HUES6 (cell line): ENCODE measurements at regions not wholly inside any gene's neighbourhood (a gene's known extent, or its start where the extent isn't known, plus 50 kb on each side); places are given as distances from the start of the nearest gene placed in this dataset.

Source experiments
- H3K27ac ChIP-seq: 2 replicates; pipeline ENCODE4 v1.7.0; 2013; ENCODE audit warnings: low read depth, mild to moderate bottlenecking, low read length, inconsistent platforms
- H3K27me3 ChIP-seq: 2 replicates; pipeline ENCODE4 v1.6.1; 2013; ENCODE audit warnings: low read length; ENCODE audit not compliant: control insufficient read depth, insufficient read depth
- H3K36me3 ChIP-seq: 2 replicates; pipeline ENCODE4 v1.6.1; 2013; ENCODE audit warnings: low read length; ENCODE audit not compliant: control insufficient read depth, insufficient read depth
- H3K4me1 ChIP-seq: 2 replicates; pipeline ENCODE4 v1.6.1; 2013; ENCODE audit warnings: low read length; ENCODE audit not compliant: control insufficient read depth, insufficient read depth
- H3K4me3 ChIP-seq: 2 replicates; pipeline ENCODE4 v1.5.1; 2013; ENCODE audit warnings: low read depth, low read length
- H3K9ac ChIP-seq: one replicate; pipeline ENCODE4 v1.6.1; 2013; ENCODE audit warnings: mild to moderate bottlenecking, low read length
- H3K9me3 ChIP-seq: 2 replicates; pipeline ENCODE4 v1.6.1; 2013; ENCODE audit warnings: low read depth, low read length; ENCODE audit not compliant: control insufficient read depth, insufficient read depth

DNA sequence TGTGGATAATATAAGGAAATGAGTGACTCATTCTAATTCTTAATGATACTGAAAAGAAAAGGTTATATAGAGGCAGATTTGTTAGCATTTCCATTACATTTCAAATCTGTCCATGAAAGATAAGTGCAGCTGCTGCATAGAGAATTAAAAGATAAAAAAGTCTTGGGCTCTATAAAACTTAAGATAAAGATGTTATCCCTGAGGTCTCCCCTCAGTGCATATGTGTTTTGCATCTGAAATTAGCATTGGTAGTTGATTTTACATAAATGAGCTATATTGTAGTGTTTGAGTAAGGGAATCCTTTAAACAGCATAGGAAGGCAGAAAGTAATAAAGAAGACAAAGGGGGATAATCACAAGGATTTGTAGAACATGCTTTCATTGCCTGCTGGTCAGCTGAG is 206.2 kb downstream of the FSCB start:
- H3K9me3 ChIP-seq = peaks cover 5% of the 10 kb centered on the region; the same call in 1 of the 2 replicates
- no peaks in the 10 kb centered on the region for H3K36me3 ChIP-seq
- H3K4me1 ChIP-seq = no peaks in the 10 kb centered on the region
- H3K9ac ChIP-seq = no peak overlapping the region
- H3K4me3 ChIP-seq = no peak overlapping the region
- H3K27me3 ChIP-seq = no peaks in the 10 kb centered on the region
- no peak overlapping the region for H3K27ac ChIP-seq

- no peak overlapping the region for H3K4me3 ChIP-seq
- H3K27ac ChIP-seq = no peak overlapping the region
- no peak overlapping the region for H3K9ac ChIP-seq
- H3K36me3 ChIP-seq = no peaks in the 10 kb centered on the region
- no peaks in the 10 kb centered on the region for H3K4me1 ChIP-seq
- peaks cover 10% of the 10 kb centered on the region; the same call in 1 of the 2 replicates for H3K9me3 ChIP-seq
- no peaks in the 10 kb centered on the region for H3K27me3 ChIP-seq
These were observed 209.6 kb downstream of the FSCB start for GRCh38 chr14:44297437-44297836.

GRCh38 chr14:44291366-44291915 is 215.6 kb downstream of the FSCB start:
- Histone ChIP-seq H3K9ac (no peak overlapping the region), H3K4me1 (no peaks in the 10 kb centered on the region), H3K27ac (no peak overlapping the region), H3K36me3 (no peaks in the 10 kb centered on the region), H3K27me3 (no peaks in the 10 kb centered on the region), H3K9me3 (peaks cover 10% of the 10 kb centered on the region; the same call in 1 of the 2 replicates), H3K4me3 (no peak overlapping the region)

GRCh38 chr14:44287858-44288257 is 219.2 kb downstream of the FSCB start:
- Histone ChIP-seq H3K27me3 (no peaks in the 10 kb centered on the region), H3K9me3 (no peaks in the 10 kb centered on the region), H3K27ac (no peak overlapping the region), H3K36me3 (no peaks in the 10 kb centered on the region), H3K4me1 (no peaks in the 10 kb centered on the region), H3K9ac (no peak overlapping the region), H3K4me3 (no peak overlapping the region)

DNA sequence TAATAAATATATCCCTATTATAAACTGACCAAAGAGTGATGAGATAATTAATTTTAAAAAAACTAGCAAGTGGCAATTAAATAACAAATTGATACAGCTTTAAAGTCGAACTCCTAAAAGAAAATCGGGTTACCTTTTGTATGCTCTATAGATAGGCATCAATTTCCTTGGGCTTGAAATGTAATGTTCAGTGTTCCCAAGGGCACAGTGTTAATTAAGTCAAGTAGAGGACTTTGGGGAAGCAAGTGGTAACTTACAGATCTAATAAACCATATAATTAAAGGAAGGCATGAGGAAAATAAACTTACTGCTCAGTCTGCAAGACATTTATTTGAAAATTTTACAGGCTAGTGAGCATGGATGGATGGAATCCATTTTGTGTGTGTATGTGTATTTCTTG is 220.9 kb downstream of the FSCB start:
- Histone ChIP-seq H3K27me3 (no peaks in the 10 kb centered on the region), H3K36me3 (no peaks in the 10 kb centered on the region), H3K4me3 (no peak overlapping the region), H3K4me1 (no peaks in the 10 kb centered on the region), H3K27ac (no peak overlapping the region), H3K9ac (no peak overlapping the region), H3K9me3 (no peaks in the 10 kb centered on the region)

DNA sequence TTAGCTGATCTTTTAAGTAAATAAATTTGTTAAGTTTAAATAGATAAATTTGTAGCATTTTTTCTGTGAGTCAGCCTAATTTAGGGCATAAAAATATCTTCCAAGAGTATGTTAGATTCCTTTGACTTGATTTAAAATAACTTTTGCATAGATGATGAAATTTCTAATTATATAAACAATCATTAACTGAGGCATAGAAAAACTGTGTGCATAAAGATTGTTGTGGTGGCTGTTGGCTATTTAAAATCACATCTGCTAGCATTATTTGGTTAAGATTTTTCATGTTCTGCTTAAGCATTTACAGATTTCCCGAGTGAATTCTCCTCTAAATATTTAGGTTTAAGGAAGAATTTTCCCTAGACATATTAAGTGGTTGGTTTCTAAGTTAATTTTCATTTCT is 223.2 kb downstream of the FSCB start:
- no peak overlapping the region for H3K27ac ChIP-seq
- H3K4me1 ChIP-seq = no peaks in the 10 kb centered on the region
- H3K9me3 ChIP-seq = no peaks in the 10 kb centered on the region
- H3K36me3 ChIP-seq = no peaks in the 10 kb centered on the region
- H3K9ac ChIP-seq = no peak overlapping the region
- no peak overlapping the region for H3K4me3 ChIP-seq
- no peaks in the 10 kb centered on the region for H3K27me3 ChIP-seq

DNA sequence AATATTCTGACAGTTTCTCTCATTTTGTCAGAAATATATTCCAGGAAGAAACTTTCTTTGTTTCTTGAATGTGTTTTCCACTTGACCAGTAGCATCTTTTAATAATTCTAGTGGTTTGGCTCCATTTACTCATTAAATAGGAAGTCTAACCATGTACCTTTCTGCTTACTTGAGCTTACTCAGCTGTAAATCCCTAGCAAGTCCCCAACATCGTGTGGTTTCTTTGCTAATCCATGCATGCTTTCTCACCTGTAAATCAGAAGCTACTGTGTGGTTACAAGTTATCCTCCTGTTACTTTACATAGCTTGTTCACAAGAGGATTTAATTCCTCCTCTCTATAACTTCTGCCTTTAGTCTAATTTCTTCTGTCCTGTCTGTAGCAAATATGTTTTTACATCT is 227.7 kb downstream of the FSCB start:
- no peaks in the 10 kb centered on the region for H3K36me3 ChIP-seq
- no peaks in the 10 kb centered on the region for H3K27me3 ChIP-seq
- no peaks in the 10 kb centered on the region for H3K4me1 ChIP-seq
- no peaks in the 10 kb centered on the region for H3K9me3 ChIP-seq
- no peak overlapping the region for H3K4me3 ChIP-seq
- no peak overlapping the region for H3K9ac ChIP-seq
- no peak overlapping the region for H3K27ac ChIP-seq

- Histone ChIP-seq H3K9ac (no peak overlapping the region), H3K4me1 (no peaks in the 10 kb centered on the region), H3K4me3 (no peak overlapping the region), H3K9me3 (no peaks in the 10 kb centered on the region), H3K36me3 (no peaks in the 10 kb centered on the region), H3K27ac (no peak overlapping the region), H3K27me3 (no peaks in the 10 kb centered on the region)
These were observed 235.4 kb downstream of the FSCB start for GRCh38 chr14:44271637-44272036.

DNA sequence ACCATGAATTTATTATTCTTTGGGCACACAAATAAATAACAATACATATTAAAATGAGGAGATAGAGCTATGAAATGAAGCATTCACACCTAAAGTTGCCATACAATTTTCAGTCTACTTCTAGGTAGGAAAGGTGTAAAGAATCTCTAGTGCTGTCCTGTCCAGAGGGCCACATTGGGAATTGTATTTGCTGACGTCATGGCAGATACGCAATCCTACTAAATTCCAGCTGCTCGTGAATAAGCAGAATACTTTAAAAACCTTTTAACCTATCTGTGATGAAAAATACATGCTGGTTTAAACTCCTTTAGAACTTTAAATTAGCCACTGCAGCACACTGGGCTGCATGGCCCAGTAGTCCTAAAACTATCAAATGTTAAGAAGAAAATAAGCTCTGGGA is 236.1 kb downstream of the FSCB start:
- no peak overlapping the region for H3K27ac ChIP-seq
- no peaks in the 10 kb centered on the region for H3K27me3 ChIP-seq
- H3K4me3 ChIP-seq = no peak overlapping the region
- H3K36me3 ChIP-seq = no peaks in the 10 kb centered on the region
- no peaks in the 10 kb centered on the region for H3K4me1 ChIP-seq
- H3K9me3 ChIP-seq = no peaks in the 10 kb centered on the region
- H3K9ac ChIP-seq = no peak overlapping the region

GRCh38 chr14:44265246-44265645 is 241.8 kb downstream of the FSCB start:
- Histone ChIP-seq H3K4me1 (no peaks in the 10 kb centered on the region), H3K9ac (no peak overlapping the region), H3K9me3 (no peaks in the 10 kb centered on the region), H3K36me3 (no peaks in the 10 kb centered on the region), H3K27me3 (no peaks in the 10 kb centered on the region), H3K4me3 (no peak overlapping the region), H3K27ac (no peak overlapping the region)

- H3K4me3 ChIP-seq = no peak overlapping the region
- H3K9ac ChIP-seq = no peak overlapping the region
- H3K4me1 ChIP-seq = no peaks in the 10 kb centered on the region
- H3K27ac ChIP-seq = no peak overlapping the region
- no peaks in the 10 kb centered on the region for H3K36me3 ChIP-seq
- H3K27me3 ChIP-seq = no peaks in the 10 kb centered on the region
- 0 out of 2 replicates have a peak, but pooled peaks cover 2% of the 10 kb centered on the region for H3K9me3 ChIP-seq
These were observed 291.4 kb downstream of the FSCB start for GRCh38 chr14:44215660-44216059.

DNA sequence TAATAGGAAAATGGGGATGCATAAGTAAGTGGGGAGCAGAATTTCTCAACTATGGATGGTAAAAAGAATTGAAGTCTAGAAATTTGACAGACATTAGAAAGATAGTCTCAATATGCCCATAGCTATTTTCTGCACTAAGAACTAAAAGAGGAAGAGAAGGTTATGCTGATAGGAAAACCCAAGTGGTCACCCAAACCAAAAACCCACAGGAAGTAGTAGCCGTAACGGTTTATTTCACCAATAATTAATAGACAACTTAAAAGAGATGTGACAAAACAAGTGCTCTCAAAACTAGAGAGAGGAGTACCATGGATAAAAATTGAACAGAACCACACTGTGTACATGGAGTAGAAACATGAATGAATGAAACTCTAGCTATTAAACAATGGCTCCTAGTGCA is 295.4 kb downstream of the FSCB start:
- Histone ChIP-seq H3K36me3 (no peaks in the 10 kb centered on the region), H3K9ac (no peak overlapping the region), H3K27me3 (no peaks in the 10 kb centered on the region), H3K4me3 (no peak overlapping the region), H3K27ac (no peak overlapping the region), H3K9me3 (no peaks in the 10 kb centered on the region), H3K4me1 (no peaks in the 10 kb centered on the region)
